GM23248 (cell line): ENCODE measurements at regions not wholly inside any gene's neighbourhood (a gene's known extent, or its start where the extent isn't known, plus 50 kb on each side); places are given as distances from the start of the nearest gene placed in this dataset.
"Not testable (repeated sequence)": the region's sequence is repeated elsewhere in the genome, so short reads cannot be mapped to it uniquely, and the experiment has no call there.

Experiments used
- EZH2 ChIP-seq: fragments of 200-600 bp; sonication (generic); IDR thresholded peaks from 2 replicates; pipeline ENCODE4 v1.6.1; 2018; ENCODE audit warnings: antibody characterized with exemption, mild to moderate bottlenecking; ENCODE audit not compliant: insufficient read depth, poor library complexity, severe bottlenecking
- EZH2phosphoT487 ChIP-seq: fragments of 200-600 bp; sonication (generic); IDR thresholded peaks from 2 replicates; pipeline ENCODE4 v1.6.1; 2018; ENCODE audit warnings: antibody characterized with exemption, moderate library complexity, mild to moderate bottlenecking, low read depth; ENCODE audit not compliant: insufficient read depth

DNA sequence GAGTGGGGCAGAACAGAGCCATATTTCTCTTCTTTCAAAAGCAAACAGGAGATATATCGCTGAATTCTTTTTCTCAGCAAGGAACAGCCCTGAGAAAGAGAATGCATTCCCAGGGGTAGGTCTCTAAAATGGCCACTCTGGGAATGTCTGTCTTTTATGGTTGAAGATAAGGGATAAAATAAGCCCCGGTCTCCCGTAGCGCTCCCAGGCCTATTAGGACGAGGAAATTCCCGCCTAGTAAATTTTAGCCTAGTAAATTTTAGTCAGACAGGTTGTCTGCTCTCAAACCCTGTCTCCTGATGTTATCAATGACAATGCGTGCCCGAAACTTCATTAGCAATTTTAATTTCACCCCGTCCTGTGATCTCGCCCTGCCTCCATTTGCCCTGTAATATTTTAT lies 73.9 kb upstream of the WIPF1 start:
- TF ChIP-seq EZH2phosphoT487, EZH2: not testable (repeated sequence)
